ENCODE measurements at regions not wholly inside any gene's neighbourhood (a gene's known extent, or its start where the extent isn't known, plus 50 kb on each side); places are given as distances from the start of the nearest gene placed in this dataset.
A peak's percentile ranks its signal among the peaks of the same experiment; 100 is the strongest.

DNA sequence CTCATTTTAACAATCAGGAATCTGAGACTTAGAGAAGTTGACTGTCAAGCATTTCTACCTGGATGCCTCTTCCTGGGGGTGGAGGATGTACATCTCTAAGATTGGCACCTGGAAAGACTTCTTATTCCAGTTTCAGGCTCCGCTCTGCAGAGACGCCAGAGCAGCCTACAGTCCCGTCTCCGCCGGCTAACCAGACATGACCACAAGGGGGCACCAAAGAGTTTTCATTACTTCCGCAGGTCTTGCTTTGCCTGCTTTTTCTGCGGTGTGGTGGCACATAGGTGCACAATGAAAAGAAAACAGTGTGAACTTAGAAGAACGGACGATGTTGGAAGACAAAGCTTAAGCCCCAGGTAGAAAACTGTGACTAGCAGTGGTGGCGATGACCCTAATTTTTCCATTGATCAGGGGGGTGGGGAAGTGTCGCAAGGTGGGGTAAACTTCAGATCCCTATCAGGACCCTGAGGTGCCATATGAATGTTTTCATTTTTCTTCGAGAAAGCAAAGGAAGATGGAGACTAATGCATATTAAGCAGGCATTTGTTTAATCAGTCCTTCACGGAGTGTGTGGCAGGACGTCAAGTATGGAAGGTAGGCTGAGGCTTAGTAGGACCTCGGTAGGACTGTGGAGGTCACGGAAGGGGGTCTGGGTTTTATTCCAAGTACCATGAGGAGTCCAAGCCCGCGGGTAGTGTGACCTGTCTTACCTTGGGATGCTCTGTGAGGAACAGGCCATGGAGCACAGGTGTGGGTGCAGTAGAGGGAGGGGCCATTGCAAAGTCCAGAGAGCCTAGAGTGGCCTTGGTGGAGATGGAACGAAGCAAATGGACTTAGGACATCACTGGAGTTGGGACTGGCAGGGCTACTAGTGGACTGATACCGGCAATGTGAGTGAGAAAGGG, 60.1 kb upstream of the SORCS3 start:
- Histone ChIP-seq H3K9me3 (ENCODE audit: insufficient read depth, low read depth, low read length) (no peaks in the 10 kb centered on the region), H3K4me2 (ENCODE audit: low read depth, low read length, poor library complexity, severe bottlenecking) (no peak overlapping the region), H3K4me1 (ENCODE audit: insufficient read depth, low read length, poor library complexity, severe bottlenecking) (no peaks in the 10 kb centered on the region), H3K79me2 (ENCODE audit: insufficient read depth, low read length) (no peaks in the 10 kb centered on the region), H3K9me2 (replicated peaks; ENCODE audit: low read depth, low read length) (no peaks in the 10 kb centered on the region), H3K9ac (ENCODE audit: low read depth, low read length, poor library complexity, severe bottlenecking) (no peak overlapping the region), H3F3A (ENCODE audit: low read depth) (no peaks in the 10 kb centered on the region), H2AFZ (ENCODE audit: low read length) (no peak overlapping the region), H3K36me3 (ENCODE audit: insufficient read depth, low read length) (no peaks in the 10 kb centered on the region), H3K27me3 (ENCODE audit: insufficient read depth, low read length, poor library complexity, severe bottlenecking) (no peaks in the 10 kb centered on the region), H3K4me3 (ENCODE audit: low read length, poor library complexity, severe bottlenecking) (no peak overlapping the region), H4K20me1 (ENCODE audit: insufficient read depth, low read length, poor library complexity, severe bottlenecking) (no peaks in the 10 kb centered on the region)
- no peak for TF ChIP-seq EZH2phosphoT487 (IDR thresholded peaks at IDR 0.05; ENCODE audit: borderline replicate concordance)
- TF ChIP-seq, protein P1, sequence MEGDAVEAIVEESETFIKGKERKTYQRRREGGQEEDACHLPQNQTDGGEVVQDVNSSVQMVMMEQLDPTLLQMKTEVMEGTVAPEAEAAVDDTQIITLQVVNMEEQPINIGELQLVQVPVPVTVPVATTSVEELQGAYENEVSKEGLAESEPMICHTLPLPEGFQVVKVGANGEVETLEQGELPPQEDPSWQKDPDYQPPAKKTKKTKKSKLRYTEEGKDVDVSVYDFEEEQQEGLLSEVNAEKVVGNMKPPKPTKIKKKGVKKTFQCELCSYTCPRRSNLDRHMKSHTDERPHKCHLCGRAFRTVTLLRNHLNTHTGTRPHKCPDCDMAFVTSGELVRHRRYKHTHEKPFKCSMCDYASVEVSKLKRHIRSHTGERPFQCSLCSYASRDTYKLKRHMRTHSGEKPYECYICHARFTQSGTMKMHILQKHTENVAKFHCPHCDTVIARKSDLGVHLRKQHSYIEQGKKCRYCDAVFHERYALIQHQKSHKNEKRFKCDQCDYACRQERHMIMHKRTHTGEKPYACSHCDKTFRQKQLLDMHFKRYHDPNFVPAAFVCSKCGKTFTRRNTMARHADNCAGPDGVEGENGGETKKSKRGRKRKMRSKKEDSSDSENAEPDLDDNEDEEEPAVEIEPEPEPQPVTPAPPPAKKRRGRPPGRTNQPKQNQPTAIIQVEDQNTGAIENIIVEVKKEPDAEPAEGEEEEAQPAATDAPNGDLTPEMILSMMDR (conservative IDR thresholded peaks at IDR 0.05; ENCODE audit: low read length) = peak; percentile 91

DNA sequence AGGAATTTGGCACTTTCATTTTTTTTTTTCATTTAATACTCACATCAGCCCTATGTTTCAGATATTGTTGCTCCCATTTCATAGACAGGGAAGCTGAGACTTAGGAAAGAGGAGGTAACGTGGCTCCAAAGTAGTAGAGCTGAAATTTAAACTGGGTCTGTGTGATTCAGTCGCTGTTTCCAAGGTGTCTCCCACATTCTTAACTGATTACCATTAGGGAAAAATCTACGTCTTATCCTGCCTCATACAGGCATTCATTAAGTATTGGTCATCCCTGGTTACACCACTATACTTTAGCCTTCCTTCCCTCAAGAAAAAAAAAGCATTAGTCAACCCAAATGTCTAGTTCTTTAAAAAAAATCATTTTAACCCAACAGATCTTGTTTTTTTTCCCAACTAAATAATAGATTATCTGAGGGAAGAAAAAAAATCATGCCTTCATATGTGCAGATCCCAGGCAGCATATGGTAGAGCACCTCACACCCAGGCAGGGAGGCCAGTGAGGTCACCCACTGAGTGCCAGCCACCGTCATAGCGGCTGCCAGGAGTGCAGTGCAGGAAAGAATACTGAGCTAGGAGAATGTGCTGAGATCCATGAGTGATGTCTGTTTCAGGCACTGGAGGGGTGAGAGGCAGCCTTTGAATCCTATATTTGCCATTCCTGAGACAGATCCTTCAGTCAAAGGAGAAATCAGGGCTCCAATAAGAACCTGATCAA, 59.0 kb upstream of the SORCS3 start:
- H3K9me2 ChIP-seq (replicated peaks; ENCODE audit: low read depth, low read length) = no peaks in the 10 kb centered on the region
- H3K4me2 ChIP-seq (ENCODE audit: low read depth, low read length, poor library complexity, severe bottlenecking) = no peak overlapping the region
- H3K79me2 ChIP-seq (ENCODE audit: insufficient read depth, low read length) = no peaks in the 10 kb centered on the region
- H2AFZ ChIP-seq (ENCODE audit: low read length) = no peak overlapping the region
- H4K20me1 ChIP-seq (ENCODE audit: insufficient read depth, low read length, poor library complexity, severe bottlenecking) = no peaks in the 10 kb centered on the region
- no peaks in the 10 kb centered on the region for H3K27me3 ChIP-seq (ENCODE audit: insufficient read depth, low read length, poor library complexity, severe bottlenecking)
- TF ChIP-seq, protein P1 (conservative IDR thresholded peaks at IDR 0.05; ENCODE audit: low read length) = no peak
- no peak for TF ChIP-seq EZH2phosphoT487 (IDR thresholded peaks at IDR 0.05; ENCODE audit: borderline replicate concordance)
- no peaks in the 10 kb centered on the region for H3K36me3 ChIP-seq (ENCODE audit: insufficient read depth, low read length)
- no peaks in the 10 kb centered on the region for H3K9me3 ChIP-seq (ENCODE audit: insufficient read depth, low read depth, low read length)
- no peak overlapping the region for H3K4me3 ChIP-seq (ENCODE audit: low read length, poor library complexity, severe bottlenecking)
- no peak overlapping the region for H3K9ac ChIP-seq (ENCODE audit: low read depth, low read length, poor library complexity, severe bottlenecking)
- H3F3A ChIP-seq (ENCODE audit: low read depth) = no peaks in the 10 kb centered on the region
- H3K4me1 ChIP-seq (ENCODE audit: insufficient read depth, low read length, poor library complexity, severe bottlenecking) = no peaks in the 10 kb centered on the region

GRCh38 chr10:104582602-104582951, 58.5 kb upstream of the SORCS3 start:
- H3K9me2 ChIP-seq (replicated peaks; ENCODE audit: low read depth, low read length) = no peaks in the 10 kb centered on the region
- H3K9me3 ChIP-seq (ENCODE audit: insufficient read depth, low read depth, low read length) = no peaks in the 10 kb centered on the region
- H3K4me1 ChIP-seq (ENCODE audit: insufficient read depth, low read length, poor library complexity, severe bottlenecking) = no peaks in the 10 kb centered on the region
- H3K9ac ChIP-seq (ENCODE audit: low read depth, low read length, poor library complexity, severe bottlenecking) = no peak overlapping the region
- no peak for TF ChIP-seq EZH2phosphoT487 (IDR thresholded peaks at IDR 0.05; ENCODE audit: borderline replicate concordance)
- TF ChIP-seq, protein P1 (conservative IDR thresholded peaks at IDR 0.05; ENCODE audit: low read length) = no peak
- H3K4me2 ChIP-seq (ENCODE audit: low read depth, low read length, poor library complexity, severe bottlenecking) = no peak overlapping the region
- H3K4me3 ChIP-seq (ENCODE audit: low read length, poor library complexity, severe bottlenecking) = no peak overlapping the region
- no peaks in the 10 kb centered on the region for H3K27me3 ChIP-seq (ENCODE audit: insufficient read depth, low read length, poor library complexity, severe bottlenecking)
- H2AFZ ChIP-seq (ENCODE audit: low read length) = no peak overlapping the region
- no peaks in the 10 kb centered on the region for H3F3A ChIP-seq (ENCODE audit: low read depth)
- H3K79me2 ChIP-seq (ENCODE audit: insufficient read depth, low read length) = no peaks in the 10 kb centered on the region
- no peaks in the 10 kb centered on the region for H4K20me1 ChIP-seq (ENCODE audit: insufficient read depth, low read length, poor library complexity, severe bottlenecking)
- H3K36me3 ChIP-seq (ENCODE audit: insufficient read depth, low read length) = no peaks in the 10 kb centered on the region

Measured in Loucy (cell line).